8988T (cell line): ENCODE measurements at regions not wholly inside any gene's neighbourhood (a gene's known extent, or its start where the extent isn't known, plus 50 kb on each side); places are given as distances from the start of the nearest gene placed in this dataset.

Experiments used
- DNase-seq: peaks from one replicate; pipeline ENCODE4 v3.0.0; 2011

- DNase-seq, result no peak
Observed at GRCh38 chr18:78908462-78909260, 71.0 kb upstream of the SALL3 start.

- DNase-seq, result no peak
Observed at GRCh38 chr18:78911751-78912283, 67.8 kb upstream of the SALL3 start.

GRCh38 chr18:78912336-78912735 is 67.3 kb upstream of the SALL3 start:
- no peak for DNase-seq

- no peak for DNase-seq
Observed at GRCh38 chr18:78912844-78913243, 66.8 kb upstream of the SALL3 start.

- DNase-seq, result no peak
Observed at GRCh38 chr18:78913395-78913794, 66.2 kb upstream of the SALL3 start.

- DNase-seq, result no peak
Observed at GRCh38 chr18:78913830-78914231, 65.8 kb upstream of the SALL3 start.

- DNase-seq, result no peak
Observed at GRCh38 chr18:78914249-78914935, 65.2 kb upstream of the SALL3 start.

GRCh38 chr18:78915446-78916008 is 64.1 kb upstream of the SALL3 start:
- no peak for DNase-seq

- DNase-seq, result no peak
Observed at GRCh38 chr18:78918707-78919106, 60.9 kb upstream of the SALL3 start.

- no peak for DNase-seq
Observed at GRCh38 chr18:78919956-78920355, 59.7 kb upstream of the SALL3 start.

- DNase-seq, result no peak
Observed at GRCh38 chr18:78920456-78921138, 59.0 kb upstream of the SALL3 start.

- no peak for DNase-seq
Observed at GRCh38 chr18:78922856-78923255, 56.8 kb upstream of the SALL3 start.

- no peak for DNase-seq
Observed at GRCh38 chr18:78924301-78924700, 55.3 kb upstream of the SALL3 start.

GRCh38 chr18:78924786-78925540 is 54.7 kb upstream of the SALL3 start:
- DNase-seq, result no peak

GRCh38 chr18:78925557-78926242 is 53.9 kb upstream of the SALL3 start:
- DNase-seq, result no peak

GRCh38 chr18:78926243-78926615 is 53.4 kb upstream of the SALL3 start:
- DNase-seq, result no peak

GRCh38 chr18:78927156-78927555 is 52.5 kb upstream of the SALL3 start:
- no peak for DNase-seq

- no peak for DNase-seq
Observed at GRCh38 chr18:78927616-78928015, 52.0 kb upstream of the SALL3 start.

- no peak for DNase-seq
Observed at GRCh38 chr18:78928076-78928475, 51.5 kb upstream of the SALL3 start.

GRCh38 chr18:78929516-78929915 is 50.1 kb upstream of the SALL3 start:
- DNase-seq, result no peak
